K562 (cell line): ENCODE measurements at regions not wholly inside any gene's neighbourhood (a gene's known extent, or its start where the extent isn't known, plus 50 kb on each side); places are given as distances from the start of the nearest gene placed in this dataset.

Experiments used
- BRF1 ChIP-seq: IDR thresholded peaks from 3 replicates; pipeline ENCODE4 v1.6.1; 2011; ENCODE audit warnings: borderline replicate concordance, mild to moderate bottlenecking; ENCODE audit not compliant: insufficient read length; ENCODE audit errors: extremely low read depth
- FOXK2 ChIP-seq, 2 experiments: fragments of 450-650 bp; IDR thresholded peaks in 1 of 2; conservative IDR thresholded peaks in 1 of 2; 2 replicates each; pipeline ENCODE4 v1.6.1; 2016; ENCODE audit warnings: low read depth in 2 of 2, mild to moderate bottlenecking in 1 of 2
- KAT7 ChIP-seq: sonication (generic); formaldehyde crosslinking; IDR thresholded peaks from 2 replicates; pipeline ENCODE4 v1.8.0; 2022; ENCODE audit warnings: missing genetic modification reagents, mild to moderate bottlenecking, borderline replicate concordance
- POLR2A ChIP-seq: fragments of 450-650 bp; conservative IDR thresholded peaks from 2 replicates; pipeline ENCODE4 v1.6.1; 2016
- POLR2AphosphoS5 ChIP-seq: IDR thresholded peaks from 2 replicates; pipeline ENCODE4 v1.6.1; 2011; ENCODE audit warnings: mild to moderate bottlenecking, low read depth, low read length, moderate library complexity; ENCODE audit not compliant: control insufficient read depth, insufficient read depth
- RAD21 ChIP-seq, 2 experiments: fragments of 250-450 bp in 1 of 2; fragments of 450-650 bp in 1 of 2; sonication (Bioruptor Pico) in 1 of 2; formaldehyde crosslinking in 1 of 2; IDR thresholded peaks in 1 of 2; conservative IDR thresholded peaks in 1 of 2; 2 replicates each; pipeline versions ENCODE4 v1.4.0 to v1.8.0; 2020 to 2022; ENCODE audit warnings: mild to moderate bottlenecking in 2 of 2, moderate library complexity in 1 of 2
- SMARCB1 ChIP-seq: IDR thresholded peaks from 2 replicates; pipeline ENCODE4 v1.6.1; 2011; ENCODE audit warnings: improper control_type of control experiment, low read depth; ENCODE audit not compliant: insufficient read length
- XRCC3 ChIP-seq: fragments of 450-650 bp; IDR thresholded peaks from 2 replicates; pipeline ENCODE4 v1.6.1; 2017; ENCODE audit warnings: mild to moderate bottlenecking, moderate library complexity
- ZZZ3 ChIP-seq: fragments of 450-650 bp; IDR thresholded peaks from 2 replicates; pipeline ENCODE4 v1.6.1; 2016; ENCODE audit warnings: antibody characterized with exemption, mild to moderate bottlenecking, moderate library complexity
- TF ChIP-seq, protein P1 (sequence below), 2 experiments: IDR thresholded peaks in 1 of 2; conservative IDR thresholded peaks in 1 of 2; 2 replicates each; pipeline ENCODE4 v1.6.1; 2016; ENCODE audit warnings: low read depth in 2 of 2, mild to moderate bottlenecking in 1 of 2, missing compliant biosample characterization in 1 of 2, missing genetic modification characterization in 1 of 2, moderate library complexity in 1 of 2
- TF ChIP-seq, protein P2 (sequence below), 2 experiments: fragments of 450-650 bp; formaldehyde crosslinking in 1 of 2; IDR thresholded peaks; 2 replicates each; pipeline versions ENCODE4 v1.4.0 to v1.6.1; 2014 to 2020; ENCODE audit warnings: mild to moderate bottlenecking in 2 of 2, borderline replicate concordance in 1 of 2, low read depth in 1 of 2
- TF ChIP-seq, protein P3 (sequence below): sonication (generic); formaldehyde crosslinking; IDR thresholded peaks from 2 replicates; pipeline ENCODE4 v1.8.1; 2023; ENCODE audit warnings: mild to moderate bottlenecking, missing genetic modification reagents
- TF ChIP-seq, protein P4 (sequence below), 3 experiments: IDR thresholded peaks in 2 of 3; conservative IDR thresholded peaks in 1 of 3; 2 replicates each; pipeline ENCODE4 v1.5.1; 2011 to 2012; ENCODE audit warnings: low read length in 3 of 3, mild to moderate bottlenecking in 3 of 3, control low read depth in 2 of 3, improper control_type of control experiment in 1 of 3, inconsistent platforms in 1 of 3, low read depth in 1 of 3, mixed read lengths in 1 of 3, moderate library complexity in 1 of 3; ENCODE audit not compliant: insufficient read depth in 2 of 3

- TF ChIP-seq, protein P1, sequence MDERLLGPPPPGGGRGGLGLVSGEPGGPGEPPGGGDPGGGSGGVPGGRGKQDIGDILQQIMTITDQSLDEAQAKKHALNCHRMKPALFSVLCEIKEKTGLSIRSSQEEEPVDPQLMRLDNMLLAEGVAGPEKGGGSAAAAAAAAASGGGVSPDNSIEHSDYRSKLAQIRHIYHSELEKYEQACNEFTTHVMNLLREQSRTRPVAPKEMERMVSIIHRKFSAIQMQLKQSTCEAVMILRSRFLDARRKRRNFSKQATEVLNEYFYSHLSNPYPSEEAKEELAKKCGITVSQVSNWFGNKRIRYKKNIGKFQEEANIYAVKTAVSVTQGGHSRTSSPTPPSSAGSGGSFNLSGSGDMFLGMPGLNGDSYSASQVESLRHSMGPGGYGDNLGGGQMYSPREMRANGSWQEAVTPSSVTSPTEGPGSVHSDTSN (CRISPR knock-in tag; IDR thresholded peaks at IDR 0.05; ENCODE audit: low read depth): no peak
- TF ChIP-seq, protein P1 (tag; conservative IDR thresholded peaks at IDR 0.05; ENCODE audit: low read depth): no peak
- TF ChIP-seq POLR2AphosphoS5 (no peak), KAT7 (CRISPR knock-in tag) (no peak), XRCC3 (no peak), RAD21 (CRISPR knock-in tag; conservative IDR thresholded peaks at IDR 0.05 in 1 of 2, IDR thresholded peaks at IDR 0.05 in 1 of 2) (no peak), POLR2A (no peak), BRF1 (no peak), SMARCB1 (no peak), ZZZ3 (no peak), FOXK2 (conservative IDR thresholded peaks at IDR 0.05 in 1 of 2, IDR thresholded peaks at IDR 0.05 in 1 of 2; ENCODE audit: low read depth in 2 of 2) (no peak)
- TF ChIP-seq, protein P2, sequence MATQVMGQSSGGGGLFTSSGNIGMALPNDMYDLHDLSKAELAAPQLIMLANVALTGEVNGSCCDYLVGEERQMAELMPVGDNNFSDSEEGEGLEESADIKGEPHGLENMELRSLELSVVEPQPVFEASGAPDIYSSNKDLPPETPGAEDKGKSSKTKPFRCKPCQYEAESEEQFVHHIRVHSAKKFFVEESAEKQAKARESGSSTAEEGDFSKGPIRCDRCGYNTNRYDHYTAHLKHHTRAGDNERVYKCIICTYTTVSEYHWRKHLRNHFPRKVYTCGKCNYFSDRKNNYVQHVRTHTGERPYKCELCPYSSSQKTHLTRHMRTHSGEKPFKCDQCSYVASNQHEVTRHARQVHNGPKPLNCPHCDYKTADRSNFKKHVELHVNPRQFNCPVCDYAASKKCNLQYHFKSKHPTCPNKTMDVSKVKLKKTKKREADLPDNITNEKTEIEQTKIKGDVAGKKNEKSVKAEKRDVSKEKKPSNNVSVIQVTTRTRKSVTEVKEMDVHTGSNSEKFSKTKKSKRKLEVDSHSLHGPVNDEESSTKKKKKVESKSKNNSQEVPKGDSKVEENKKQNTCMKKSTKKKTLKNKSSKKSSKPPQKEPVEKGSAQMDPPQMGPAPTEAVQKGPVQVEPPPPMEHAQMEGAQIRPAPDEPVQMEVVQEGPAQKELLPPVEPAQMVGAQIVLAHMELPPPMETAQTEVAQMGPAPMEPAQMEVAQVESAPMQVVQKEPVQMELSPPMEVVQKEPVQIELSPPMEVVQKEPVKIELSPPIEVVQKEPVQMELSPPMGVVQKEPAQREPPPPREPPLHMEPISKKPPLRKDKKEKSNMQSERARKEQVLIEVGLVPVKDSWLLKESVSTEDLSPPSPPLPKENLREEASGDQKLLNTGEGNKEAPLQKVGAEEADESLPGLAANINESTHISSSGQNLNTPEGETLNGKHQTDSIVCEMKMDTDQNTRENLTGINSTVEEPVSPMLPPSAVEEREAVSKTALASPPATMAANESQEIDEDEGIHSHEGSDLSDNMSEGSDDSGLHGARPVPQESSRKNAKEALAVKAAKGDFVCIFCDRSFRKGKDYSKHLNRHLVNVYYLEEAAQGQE (IDR thresholded peaks at IDR 0.05; ENCODE audit: borderline replicate concordance): no peak
- TF ChIP-seq, protein P2 (CRISPR knock-in tag; IDR thresholded peaks at IDR 0.05; ENCODE audit: low read depth): no peak
- TF ChIP-seq, protein P3, sequence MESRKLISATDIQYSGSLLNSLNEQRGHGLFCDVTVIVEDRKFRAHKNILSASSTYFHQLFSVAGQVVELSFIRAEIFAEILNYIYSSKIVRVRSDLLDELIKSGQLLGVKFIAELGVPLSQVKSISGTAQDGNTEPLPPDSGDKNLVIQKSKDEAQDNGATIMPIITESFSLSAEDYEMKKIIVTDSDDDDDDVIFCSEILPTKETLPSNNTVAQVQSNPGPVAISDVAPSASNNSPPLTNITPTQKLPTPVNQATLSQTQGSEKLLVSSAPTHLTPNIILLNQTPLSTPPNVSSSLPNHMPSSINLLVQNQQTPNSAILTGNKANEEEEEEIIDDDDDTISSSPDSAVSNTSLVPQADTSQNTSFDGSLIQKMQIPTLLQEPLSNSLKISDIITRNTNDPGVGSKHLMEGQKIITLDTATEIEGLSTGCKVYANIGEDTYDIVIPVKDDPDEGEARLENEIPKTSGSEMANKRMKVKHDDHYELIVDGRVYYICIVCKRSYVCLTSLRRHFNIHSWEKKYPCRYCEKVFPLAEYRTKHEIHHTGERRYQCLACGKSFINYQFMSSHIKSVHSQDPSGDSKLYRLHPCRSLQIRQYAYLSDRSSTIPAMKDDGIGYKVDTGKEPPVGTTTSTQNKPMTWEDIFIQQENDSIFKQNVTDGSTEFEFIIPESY (CRISPR knock-in tag): no peak
- TF ChIP-seq, protein P4, sequence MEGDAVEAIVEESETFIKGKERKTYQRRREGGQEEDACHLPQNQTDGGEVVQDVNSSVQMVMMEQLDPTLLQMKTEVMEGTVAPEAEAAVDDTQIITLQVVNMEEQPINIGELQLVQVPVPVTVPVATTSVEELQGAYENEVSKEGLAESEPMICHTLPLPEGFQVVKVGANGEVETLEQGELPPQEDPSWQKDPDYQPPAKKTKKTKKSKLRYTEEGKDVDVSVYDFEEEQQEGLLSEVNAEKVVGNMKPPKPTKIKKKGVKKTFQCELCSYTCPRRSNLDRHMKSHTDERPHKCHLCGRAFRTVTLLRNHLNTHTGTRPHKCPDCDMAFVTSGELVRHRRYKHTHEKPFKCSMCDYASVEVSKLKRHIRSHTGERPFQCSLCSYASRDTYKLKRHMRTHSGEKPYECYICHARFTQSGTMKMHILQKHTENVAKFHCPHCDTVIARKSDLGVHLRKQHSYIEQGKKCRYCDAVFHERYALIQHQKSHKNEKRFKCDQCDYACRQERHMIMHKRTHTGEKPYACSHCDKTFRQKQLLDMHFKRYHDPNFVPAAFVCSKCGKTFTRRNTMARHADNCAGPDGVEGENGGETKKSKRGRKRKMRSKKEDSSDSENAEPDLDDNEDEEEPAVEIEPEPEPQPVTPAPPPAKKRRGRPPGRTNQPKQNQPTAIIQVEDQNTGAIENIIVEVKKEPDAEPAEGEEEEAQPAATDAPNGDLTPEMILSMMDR (IDR thresholded peaks at IDR 0.05 in 2 of 3, conservative IDR thresholded peaks at IDR 0.05 in 1 of 3; ENCODE audit: insufficient read depth in 2 of 3, low read depth in 1 of 3, low read length in 3 of 3): no peak
These were observed 105.8 kb upstream of the GAP43 start for GRCh38 chr3:115517457-115518050.
